Keratinocyte (primary cell): ENCODE measurements at regions not wholly inside any gene's neighbourhood (a gene's known extent, or its start where the extent isn't known, plus 50 kb on each side); places are given as distances from the start of the nearest gene placed in this dataset.
A peak's percentile ranks its signal among the peaks of the same experiment; 100 is the strongest.

Experiments used
- DNase-seq: peaks from one replicate; pipeline ENCODE4 v3.0.0-alpha.2; 2011; ENCODE audit warnings: low read depth, missing footprints, low spot score
- FAIRE-seq: peaks from 2 replicates; lab custom pipeline; 2011; peaks lifted over from hg19 to GRCh38; lab: Jason Lieb, UNC
- H2AFZ ChIP-seq: 2 replicates; pipeline ENCODE4 v1.6.0; 2012; ENCODE audit warnings: low read length, control low read depth, inconsistent platforms; ENCODE audit not compliant: control insufficient read depth
- H3K27ac ChIP-seq: 2 replicates; pipeline ENCODE4 v1.5.1; 2011; ENCODE audit warnings: low read length; ENCODE audit not compliant: control insufficient read depth, insufficient read depth
- H3K27me3 ChIP-seq: 3 replicates; pipeline ENCODE4 v1.6.0; 2011; ENCODE audit warnings: low read length; ENCODE audit not compliant: control insufficient read depth, insufficient read depth; ENCODE audit errors: extremely low read depth
- H3K36me3 ChIP-seq, 2 experiments: 2 replicates in 1 of 2; 3 replicates in 1 of 2; pipeline ENCODE4 v1.5.1; 2011; ENCODE audit warnings: low read length in 2 of 2, mild to moderate bottlenecking in 1 of 2; ENCODE audit not compliant: control insufficient read depth in 2 of 2, insufficient read depth in 2 of 2; ENCODE audit errors: extremely low read depth in 1 of 2
- H3K4me1 ChIP-seq: 3 replicates; pipeline ENCODE4 v1.5.1; 2011; ENCODE audit warnings: low read length; ENCODE audit not compliant: control insufficient read depth, insufficient read depth; ENCODE audit errors: extremely low read depth
- H3K4me2 ChIP-seq: 3 replicates; pipeline ENCODE4 v1.6.0; 2011; ENCODE audit warnings: low read depth, low read length; ENCODE audit not compliant: control insufficient read depth, insufficient read depth; ENCODE audit errors: extremely low read depth
- H3K4me3 ChIP-seq, 3 experiments: fragments of 200-600 bp in 1 of 3; sonication (generic) in 1 of 3; 2 replicates in 2 of 3; 3 replicates in 1 of 3; pipeline ENCODE4 v1.5.1; 2011 to 2016; ENCODE audit warnings: low read length in 3 of 3, mild to moderate bottlenecking in 3 of 3, control low read depth in 2 of 3, inconsistent platforms in 1 of 3, low read depth in 1 of 3, mixed read lengths in 1 of 3, mixed run types in 1 of 3, moderate library complexity in 1 of 3; ENCODE audit not compliant: control insufficient read depth in 2 of 3, insufficient read depth in 2 of 3; ENCODE audit errors: extremely low read depth in 1 of 3
- H3K79me2 ChIP-seq: 2 replicates; pipeline ENCODE4 v1.6.0; 2012; ENCODE audit warnings: low read length; ENCODE audit not compliant: control insufficient read depth, insufficient read depth
- H3K9ac ChIP-seq: 3 replicates; pipeline ENCODE4 v1.6.0; 2011; ENCODE audit warnings: low read length; ENCODE audit not compliant: control insufficient read depth, insufficient read depth; ENCODE audit errors: extremely low read depth
- H3K9me1 ChIP-seq: 3 replicates; pipeline ENCODE4 v1.6.0; 2011; ENCODE audit warnings: low read length; ENCODE audit not compliant: control insufficient read depth, insufficient read depth; ENCODE audit errors: extremely low read depth
- H3K9me3 ChIP-seq: 2 replicates; pipeline ENCODE4 v1.5.1; 2012; ENCODE audit warnings: low read depth, low read length; ENCODE audit not compliant: control insufficient read depth
- H4K20me1 ChIP-seq: 3 replicates; pipeline ENCODE4 v1.6.0; 2011; ENCODE audit warnings: low read length; ENCODE audit not compliant: control insufficient read depth, insufficient read depth; ENCODE audit errors: extremely low read depth
- CTCF ChIP-seq, 3 experiments: IDR thresholded peaks in 1 of 3; conservative IDR thresholded peaks in 1 of 3; optimal IDR thresholded peaks in 1 of 3; 2 replicates in 2 of 3; 3 replicates in 1 of 3; pipeline versions ENCODE3 to v1.5.1; 2011; ENCODE audit warnings: low read length in 3 of 3, mild to moderate bottlenecking in 3 of 3, moderate library complexity in 2 of 3, control low read depth in 1 of 3, inconsistent platforms in 1 of 3; ENCODE audit not compliant: insufficient read depth in 2 of 3; ENCODE audit errors: extremely low read depth in 1 of 3
- EZH2 ChIP-seq: IDR thresholded peaks from one replicate; pipeline ENCODE4 v1.6.1; 2012; ENCODE audit warnings: inconsistent platforms, mild to moderate bottlenecking, low read length, moderate library complexity
- dilution Hi-C: fragments of 300-500 bp; cut with MboI; formaldehyde crosslinking; loops from one replicate; pipeline ENCODE4 v1.7.0; 2020; ENCODE audit warnings: low sequenced_read_pairs; ENCODE audit not compliant: extremely low pct_ligation_motif_present

- no peak overlapping the region for H3K4me3 ChIP-seq
- no peaks in the 10 kb centered on the region for H4K20me1 ChIP-seq
- H3K27ac ChIP-seq, result peak overlapping the region; percentile 84
- FAIRE-seq, result no peak
- dilution Hi-C loops, result no loop called here
- H3K4me1 ChIP-seq, result peaks cover 24% of the 10 kb centered on the region
- no peaks in the 10 kb centered on the region for H3K79me2 ChIP-seq
- no peak overlapping the region for H2AFZ ChIP-seq
- no peaks in the 10 kb centered on the region for H3K27me3 ChIP-seq
- peak overlapping the region; percentile 53 for H3K9ac ChIP-seq
- H3K9me3 ChIP-seq, result no peaks in the 10 kb centered on the region
- H3K4me2 ChIP-seq, result peak overlapping the region; percentile 17
- no peak for DNase-seq
- H3K36me3 ChIP-seq, result no peaks in the 10 kb centered on the region
- H3K9me1 ChIP-seq, result no peaks in the 10 kb centered on the region
- TF ChIP-seq EZH2 (no peak), CTCF (optimal IDR thresholded peaks at IDR 0.05 in 1 of 3, IDR thresholded peaks at IDR 0.05 in 1 of 3, conservative IDR thresholded peaks at IDR 0.05 in 1 of 3; ENCODE audit: extremely low read depth in 1 of 3, insufficient read depth in 2 of 3, low read length in 3 of 3) (no peak)
These were observed 140.8 kb upstream of the SERP2 start for GRCh38 chr13:44232774-44233173.

GRCh38 chr13:44234566-44234965 is 139.1 kb upstream of the SERP2 start:
- peaks cover 33% of the 10 kb centered on the region for H3K4me1 ChIP-seq
- TF ChIP-seq EZH2 (no peak), CTCF (optimal IDR thresholded peaks at IDR 0.05 in 1 of 3, IDR thresholded peaks at IDR 0.05 in 1 of 3, conservative IDR thresholded peaks at IDR 0.05 in 1 of 3; ENCODE audit: extremely low read depth in 1 of 3, insufficient read depth in 2 of 3, low read length in 3 of 3) (no peak)
- H3K79me2 ChIP-seq, result no peaks in the 10 kb centered on the region

More at GRCh38 chr13:44234566-44234965, 139.1 kb upstream of the SERP2 start:
- FAIRE-seq, result no peak
- H3K4me2 ChIP-seq, result no peak overlapping the region
- dilution Hi-C loops, result no loop called here
- no peak overlapping the region for H3K4me3 ChIP-seq
- H4K20me1 ChIP-seq, result no peaks in the 10 kb centered on the region
- H3K27me3 ChIP-seq, result no peaks in the 10 kb centered on the region
- no peaks in the 10 kb centered on the region for H3K9me1 ChIP-seq
- no peak for DNase-seq
- H3K9me3 ChIP-seq, result no peaks in the 10 kb centered on the region
- H3K9ac ChIP-seq, result no peak overlapping the region
- no peak overlapping the region for H2AFZ ChIP-seq
- no peaks in the 10 kb centered on the region for H3K36me3 ChIP-seq
- no peak overlapping the region for H3K27ac ChIP-seq
